ENCODE measurements at regions not wholly inside any gene's neighbourhood (a gene's known extent, or its start where the extent isn't known, plus 50 kb on each side); places are given as distances from the start of the nearest gene placed in this dataset.
"Not testable (repeated sequence)": the region's sequence is repeated elsewhere in the genome, so short reads cannot be mapped to it uniquely, and the experiment has no call there.

DNA sequence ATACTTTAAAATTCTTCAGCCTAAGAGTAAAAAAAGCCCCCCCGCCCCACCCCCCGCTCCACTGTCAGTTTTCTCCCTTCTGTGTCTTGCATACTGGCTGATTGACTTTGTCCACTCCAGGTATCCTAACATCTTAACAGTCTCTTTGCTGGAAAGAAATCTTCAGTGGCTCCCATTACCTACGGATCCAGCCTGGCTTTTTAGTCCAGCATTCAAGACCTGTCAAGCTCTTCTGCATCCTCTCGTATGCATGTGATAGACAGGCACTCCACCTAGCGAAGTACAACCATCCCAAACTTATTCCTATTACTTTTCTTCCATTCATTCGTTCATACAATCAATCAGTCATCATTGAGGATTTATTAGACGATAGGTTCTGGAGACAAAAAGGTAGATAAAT is 288.1 kb downstream of the MYCN start:
- DNase-seq: no peak

DNA sequence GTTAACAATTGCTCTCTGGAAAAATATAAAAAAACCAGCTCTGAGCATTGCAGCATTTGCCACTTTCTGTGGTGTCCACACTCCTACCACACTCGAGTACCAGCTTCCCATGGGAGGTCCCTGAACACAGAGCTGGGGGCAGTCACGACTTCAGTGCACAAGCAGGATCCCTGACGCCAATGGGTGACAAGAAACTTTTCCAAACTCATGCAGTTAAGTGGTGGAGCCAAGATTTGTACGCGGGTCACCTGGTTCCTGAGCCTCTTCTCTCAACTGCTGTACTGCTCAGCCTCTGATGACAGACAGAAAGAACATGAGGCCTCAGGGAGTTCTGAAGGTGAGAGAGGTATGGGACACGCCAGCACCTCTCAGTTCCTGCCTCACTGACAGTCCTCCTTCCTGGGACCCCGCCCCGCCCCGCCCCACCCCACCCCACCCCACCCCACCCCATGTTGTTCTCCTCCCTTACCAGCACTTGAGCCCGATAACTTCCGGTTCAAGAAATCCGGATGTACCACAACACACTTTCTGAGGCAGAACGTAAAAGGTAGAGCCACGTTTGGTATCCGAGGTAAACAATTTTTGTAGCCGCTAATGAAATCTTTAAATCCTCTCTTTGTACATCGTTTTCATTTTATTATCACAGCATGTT is 287.6 kb downstream of the MYCN start:
- no peak for DNase-seq

DNA sequence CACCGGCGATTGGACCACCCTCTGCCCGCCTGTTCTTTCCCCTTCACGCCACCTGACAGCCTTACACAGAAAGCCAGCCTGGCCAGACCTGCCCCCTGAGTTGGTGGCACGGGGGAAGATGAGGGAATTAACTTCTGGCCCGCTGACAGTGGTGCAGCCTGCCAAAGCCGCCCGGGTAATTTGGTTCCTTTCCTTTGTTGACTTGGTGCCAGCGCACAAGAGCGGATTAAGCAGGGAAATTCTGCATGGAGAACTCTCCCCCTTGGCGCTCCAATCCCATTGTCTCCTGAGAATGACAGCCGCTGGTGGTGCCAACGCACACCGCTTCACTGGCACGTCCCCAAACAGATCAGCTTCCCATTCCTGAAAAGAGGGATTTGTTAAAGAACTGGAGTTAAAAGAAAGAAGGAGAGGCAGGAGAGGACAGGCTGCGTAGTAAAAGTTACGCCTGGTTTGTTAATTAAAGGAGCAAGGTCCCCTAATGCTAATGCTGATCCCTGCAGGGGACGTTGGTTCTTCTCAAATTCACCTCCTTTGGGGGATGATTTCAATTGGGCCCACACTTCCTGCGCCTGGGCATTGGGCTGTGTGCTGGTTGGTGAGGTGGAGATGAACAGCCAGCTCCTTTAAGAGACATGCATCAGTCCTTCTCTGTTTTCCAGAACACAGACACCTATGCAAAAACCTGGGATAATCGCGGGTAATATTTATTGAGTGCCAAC is 286.8 kb downstream of the MYCN start:
- DNase-seq: no peak

DNA sequence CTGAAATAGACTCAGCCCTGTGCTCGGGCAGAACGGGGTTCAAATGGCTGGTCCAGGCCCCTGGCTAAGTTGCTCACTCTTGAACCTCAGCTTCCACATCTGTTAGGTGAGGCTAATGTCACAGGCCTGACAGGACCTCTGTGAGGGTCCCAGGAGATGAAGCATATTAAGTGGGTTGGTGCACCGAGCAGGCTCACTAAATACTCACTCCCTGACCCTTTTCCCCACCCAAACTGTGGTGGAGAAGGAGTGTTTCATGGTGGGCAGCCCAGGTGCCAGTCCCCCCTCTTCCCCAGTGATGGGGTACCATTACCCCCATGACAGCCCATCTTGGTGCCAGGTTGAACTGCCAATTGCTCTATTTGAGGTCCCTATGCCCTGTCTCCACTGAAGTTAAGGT is 286.0 kb downstream of the MYCN start:
- DNase-seq: no peak

DNA sequence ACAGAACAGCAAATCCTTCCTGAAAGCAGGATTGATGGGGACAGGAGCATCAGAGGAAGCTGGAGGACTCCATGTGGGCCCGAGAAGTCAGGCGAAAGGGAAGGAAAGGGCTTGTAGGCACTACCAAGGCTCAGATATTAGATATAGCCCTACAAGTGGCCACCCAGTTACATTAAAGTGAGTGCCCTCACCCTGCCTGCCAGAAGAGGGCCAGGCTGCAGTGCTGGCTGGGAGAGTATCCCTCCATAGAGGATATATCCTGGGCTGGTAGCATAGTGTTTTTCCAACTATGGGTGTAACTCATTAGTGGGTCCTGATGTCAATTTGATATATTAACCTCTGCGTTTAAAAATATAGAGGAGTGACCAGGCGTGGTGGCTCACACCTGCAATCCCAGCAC is 285.2 kb downstream of the MYCN start:
- no peak for DNase-seq

DNA sequence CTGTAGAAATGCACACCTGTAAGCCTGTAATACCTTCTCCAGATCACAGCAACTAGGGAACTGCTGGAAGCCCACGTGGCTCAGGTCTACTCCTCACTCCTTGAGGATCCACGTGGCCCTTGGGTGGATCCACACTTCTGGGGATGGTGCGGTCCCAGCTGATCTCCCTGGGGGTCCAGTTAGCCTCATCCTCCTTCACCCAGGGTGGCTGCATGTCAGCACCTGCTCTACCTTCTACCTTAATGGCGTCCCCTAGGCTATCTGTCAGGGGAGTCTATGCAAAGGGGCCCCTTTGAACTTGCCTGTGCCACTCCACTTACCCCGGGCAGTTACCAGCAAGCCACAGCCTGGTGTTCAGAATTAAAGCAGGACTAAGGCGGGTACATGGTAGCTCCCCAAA is 284.7 kb downstream of the MYCN start:
- no peak for DNase-seq

DNA sequence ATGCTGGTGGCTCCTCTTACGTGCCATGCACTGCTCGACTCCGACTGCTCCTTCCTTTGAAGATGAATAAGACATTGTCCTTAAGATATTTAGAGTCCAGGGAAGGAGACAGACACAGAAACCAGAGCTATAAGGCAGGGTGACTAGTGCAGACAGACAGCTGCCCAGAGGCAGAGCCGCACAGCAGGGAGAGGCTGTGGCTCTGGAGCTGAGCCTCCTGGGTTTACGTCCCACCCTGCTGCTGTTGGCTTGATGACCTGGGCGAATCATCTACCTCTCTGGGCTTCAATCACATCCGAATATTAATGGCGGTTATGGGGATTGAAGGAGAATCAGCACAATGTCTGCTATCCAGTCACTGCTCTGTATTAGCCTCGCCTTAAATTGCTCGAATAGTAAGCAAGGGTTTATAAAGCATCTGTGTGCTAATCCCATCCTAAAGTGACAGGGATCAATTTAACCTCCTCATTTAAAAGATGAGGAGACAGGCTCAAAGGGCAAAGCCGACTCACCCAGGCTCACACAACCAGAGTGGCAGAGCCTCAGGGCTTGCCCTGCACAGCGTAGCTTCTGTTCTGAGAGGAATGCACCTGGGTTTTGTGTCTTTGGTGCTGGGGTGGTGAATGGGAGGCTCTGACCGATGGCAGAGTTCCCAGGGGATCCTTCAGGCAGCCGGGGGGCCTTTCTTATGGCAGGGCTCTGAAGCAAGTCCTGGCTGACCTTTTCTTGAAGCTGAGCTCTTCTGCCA is 284.1 kb downstream of the MYCN start:
- DNase-seq: no peak

DNA sequence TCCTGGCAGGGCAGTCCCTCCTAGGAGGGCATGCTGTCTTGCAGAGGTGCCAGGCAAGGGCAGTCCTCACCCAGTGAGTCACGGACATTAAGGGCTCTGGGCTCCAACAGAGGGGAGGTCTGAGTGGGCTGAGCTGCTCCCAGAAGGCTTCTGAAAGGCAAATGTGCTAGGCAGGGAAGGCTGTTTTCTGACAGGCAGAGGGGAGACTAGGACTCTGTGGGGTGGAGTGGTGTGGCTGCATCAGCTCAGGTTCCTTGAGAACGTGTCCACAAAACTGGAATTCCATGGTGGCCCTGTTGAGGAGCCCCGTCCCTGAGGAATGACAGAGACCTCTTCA is 283.5 kb downstream of the MYCN start:
- DNase-seq: no peak

DNA sequence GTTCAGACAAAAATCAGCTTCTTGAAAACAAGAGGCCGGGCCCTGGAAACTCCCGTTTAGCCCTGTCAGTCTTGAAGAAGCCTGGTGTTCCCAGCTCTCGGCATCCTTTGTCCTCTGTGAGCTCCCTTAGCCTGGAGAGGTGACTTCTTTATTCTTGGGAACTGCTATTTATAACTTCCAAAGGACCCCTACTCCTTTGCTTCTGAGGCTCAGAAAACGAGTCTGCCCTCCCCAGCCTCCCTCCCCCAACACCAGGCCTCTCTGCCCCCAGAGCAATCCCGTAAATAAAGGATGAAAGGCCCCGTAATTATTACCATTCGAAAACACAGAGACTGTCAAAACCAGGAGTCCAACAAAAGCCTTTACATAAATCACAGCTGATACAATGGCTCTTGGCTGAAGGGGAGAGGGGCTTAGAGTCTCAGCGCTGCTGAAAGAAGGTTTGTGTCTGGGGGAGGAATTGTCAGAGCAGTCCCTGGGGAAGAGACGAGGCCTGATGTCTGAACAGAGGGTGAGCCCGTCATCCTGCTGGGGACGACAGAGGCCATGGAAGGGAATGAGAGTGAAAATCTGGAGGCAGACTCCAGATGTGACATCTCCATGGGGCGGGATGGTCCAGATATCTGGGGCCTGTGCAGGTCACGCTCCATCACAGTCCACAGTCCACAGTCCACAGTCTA is 283.0 kb downstream of the MYCN start:
- no peak for DNase-seq

DNA sequence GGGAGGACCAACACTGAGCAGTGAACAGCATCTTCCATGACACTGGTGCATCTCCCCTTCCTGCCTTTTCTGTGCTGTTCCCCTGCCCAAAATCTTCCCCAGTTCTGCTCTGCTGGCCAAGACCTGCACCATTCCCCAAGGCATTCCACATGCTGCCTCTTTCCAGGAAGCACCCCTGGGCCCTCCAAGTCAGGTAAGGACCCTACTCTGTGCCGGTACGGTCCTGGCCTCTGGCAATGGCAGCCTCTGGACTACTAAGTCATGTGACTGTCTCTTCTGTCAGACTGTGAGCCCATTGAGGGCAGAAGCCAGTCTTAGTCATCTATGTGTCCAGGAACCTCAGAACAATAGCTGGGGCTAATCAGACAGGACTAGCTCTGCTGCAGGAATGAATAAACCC is 282.0 kb downstream of the MYCN start:
- DNase-seq: no peak

DNA sequence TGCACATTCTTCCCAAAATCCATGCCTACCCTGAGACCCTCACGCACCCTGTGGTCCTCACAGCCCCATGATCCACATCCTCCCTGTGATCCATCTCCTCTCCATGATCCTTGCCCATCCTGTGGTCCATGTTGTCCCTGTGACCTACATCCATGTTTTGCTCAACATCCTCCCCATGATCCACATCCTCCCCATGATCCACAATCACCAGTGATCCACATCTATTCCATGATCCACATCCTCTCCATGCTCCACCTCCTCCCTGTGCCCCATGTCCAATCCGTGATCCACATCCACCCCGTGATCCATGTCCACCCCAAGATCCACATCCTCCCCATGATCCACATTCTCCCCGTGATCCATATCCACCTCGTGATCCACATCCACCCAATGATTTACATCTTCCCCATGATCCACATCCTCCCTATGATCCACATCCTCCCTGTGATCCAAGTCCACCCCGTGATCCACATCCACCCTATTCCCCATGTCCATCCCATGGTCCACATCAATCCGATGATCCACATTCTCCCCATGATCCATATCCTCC is 281.2 kb downstream of the MYCN start:
- DNase-seq: no peak

DNA sequence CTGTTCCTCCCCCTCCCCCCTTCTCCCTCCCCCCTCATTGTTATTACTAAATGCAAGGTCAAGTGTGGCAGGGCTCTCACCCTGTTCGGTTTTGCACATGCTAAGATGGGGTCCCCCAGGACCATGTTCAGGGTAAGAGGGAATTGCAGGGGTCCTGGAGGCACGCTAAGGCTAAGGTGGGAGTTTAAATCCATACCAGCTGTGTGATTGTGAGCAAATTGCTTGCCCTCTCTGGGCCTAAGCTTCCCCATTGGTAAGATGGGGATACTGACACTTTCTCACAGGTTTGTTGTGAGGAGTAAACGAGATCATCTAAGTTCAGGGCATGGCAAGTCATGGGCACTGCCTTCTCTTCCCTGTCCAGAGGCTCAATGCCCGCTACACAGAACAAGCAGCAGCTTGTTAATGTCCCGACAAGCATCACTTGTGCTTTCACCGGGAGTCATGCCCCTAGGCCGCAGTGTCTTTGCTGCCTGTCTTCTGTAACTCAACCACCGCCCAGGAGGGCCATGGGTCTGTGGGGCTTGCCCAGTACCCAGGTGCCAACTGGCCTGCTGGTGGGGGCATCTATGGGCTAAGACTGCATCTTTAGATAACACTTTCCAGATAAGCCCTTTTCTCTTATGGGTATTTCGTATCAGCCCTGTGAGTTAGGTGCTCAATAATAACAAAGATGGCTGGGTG is 279.1 kb downstream of the MYCN start:
- no peak for DNase-seq

DNA sequence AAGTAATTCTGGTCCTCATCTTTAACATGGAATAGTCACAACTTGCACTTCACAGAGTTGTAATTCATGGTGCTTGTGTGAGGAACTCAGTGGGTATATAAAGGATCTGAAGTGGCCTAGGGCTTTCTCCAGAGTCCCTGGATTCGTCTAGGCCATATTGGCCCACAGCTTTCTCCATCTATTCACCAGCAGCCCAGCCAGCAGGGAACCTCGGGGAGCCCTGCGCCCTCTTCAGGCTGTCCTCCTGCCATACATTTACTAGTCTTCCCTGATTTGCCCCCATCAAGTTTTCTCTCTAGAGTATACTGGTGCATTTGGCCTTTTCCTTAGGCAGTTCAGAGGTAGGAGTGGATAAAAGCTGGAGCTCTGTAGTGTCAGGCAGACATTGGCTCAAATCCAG is 278.3 kb downstream of the MYCN start:
- DNase-seq: no peak

DNA sequence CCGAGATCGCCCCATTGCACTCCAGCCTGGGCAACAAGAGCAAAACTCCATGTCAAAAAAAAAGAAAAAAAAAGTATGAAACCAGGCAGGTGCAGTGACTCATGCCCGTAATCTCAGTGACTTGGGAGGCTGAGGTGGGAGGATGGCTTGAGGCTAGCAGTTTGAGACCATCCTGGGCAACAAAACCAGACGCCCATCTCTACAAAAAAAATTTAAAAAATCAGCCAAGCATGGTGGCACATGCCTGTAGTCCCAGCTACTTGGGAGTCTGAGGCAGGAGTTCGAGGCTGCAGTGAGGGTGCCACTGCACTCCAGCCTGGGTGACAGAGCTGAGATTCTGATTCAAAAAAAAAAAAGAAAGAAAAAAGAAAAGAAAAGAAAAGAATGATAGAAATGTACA is 277.8 kb downstream of the MYCN start:
- no peak for DNase-seq

DNA sequence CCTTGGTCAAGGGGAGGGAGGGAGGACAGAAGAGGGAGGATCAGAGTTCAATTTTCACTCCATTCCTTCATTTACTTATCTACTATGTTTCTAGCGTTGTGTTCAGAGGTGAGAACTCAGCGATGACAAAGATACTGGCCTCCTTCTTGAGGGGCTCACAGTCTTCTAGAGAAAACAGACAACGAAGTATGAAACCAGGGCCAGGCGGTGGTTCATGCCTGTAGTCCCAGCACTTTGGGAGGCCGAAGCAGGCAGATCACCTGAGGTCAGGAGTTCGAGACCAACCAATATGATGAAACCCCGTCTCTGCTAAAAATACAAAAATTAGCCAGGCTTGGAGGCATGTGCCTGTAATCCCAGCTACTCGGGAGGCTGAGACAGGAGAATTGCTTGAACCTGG is 277.4 kb downstream of the MYCN start:
- not testable (repeated sequence) for DNase-seq

DNA sequence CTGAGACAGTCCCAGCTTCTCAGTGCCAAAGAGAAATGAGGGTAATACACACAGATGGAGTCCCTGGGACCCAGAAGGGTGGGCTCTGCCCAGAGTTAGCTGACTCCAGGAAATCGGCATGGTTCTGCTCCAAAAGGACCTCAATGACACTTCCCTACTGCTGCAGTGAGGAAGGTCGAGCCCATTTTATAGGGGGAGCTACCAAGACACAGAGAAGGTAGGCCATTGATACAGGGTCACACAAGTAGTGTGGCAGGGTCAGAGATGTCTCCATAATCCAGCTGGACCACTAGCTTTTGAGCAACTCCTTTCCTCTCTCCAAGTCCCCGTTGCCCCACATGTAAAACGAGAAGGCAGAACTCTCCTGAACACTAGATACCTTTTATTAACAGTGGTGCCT is 276.9 kb downstream of the MYCN start:
- no peak for DNase-seq

DNA sequence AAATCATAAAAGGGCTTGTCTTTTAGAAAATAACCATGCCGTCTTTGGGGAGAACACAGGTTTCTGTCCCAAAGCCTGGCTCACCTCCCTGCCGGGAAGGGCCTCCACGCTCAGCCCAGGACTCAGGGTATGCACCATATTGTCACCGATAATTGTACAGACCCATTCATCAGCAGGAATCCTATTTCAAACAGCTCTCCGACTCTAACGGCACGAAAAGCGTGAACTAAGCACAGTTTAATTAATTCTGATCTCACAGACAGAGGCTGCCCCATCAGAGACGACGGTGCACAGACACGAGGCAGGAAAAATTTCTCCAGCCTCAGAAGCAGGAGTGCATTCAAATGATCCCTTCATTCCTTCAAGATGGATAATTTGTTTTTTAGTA is 276.2 kb downstream of the MYCN start:
- DNase-seq: no peak

DNA sequence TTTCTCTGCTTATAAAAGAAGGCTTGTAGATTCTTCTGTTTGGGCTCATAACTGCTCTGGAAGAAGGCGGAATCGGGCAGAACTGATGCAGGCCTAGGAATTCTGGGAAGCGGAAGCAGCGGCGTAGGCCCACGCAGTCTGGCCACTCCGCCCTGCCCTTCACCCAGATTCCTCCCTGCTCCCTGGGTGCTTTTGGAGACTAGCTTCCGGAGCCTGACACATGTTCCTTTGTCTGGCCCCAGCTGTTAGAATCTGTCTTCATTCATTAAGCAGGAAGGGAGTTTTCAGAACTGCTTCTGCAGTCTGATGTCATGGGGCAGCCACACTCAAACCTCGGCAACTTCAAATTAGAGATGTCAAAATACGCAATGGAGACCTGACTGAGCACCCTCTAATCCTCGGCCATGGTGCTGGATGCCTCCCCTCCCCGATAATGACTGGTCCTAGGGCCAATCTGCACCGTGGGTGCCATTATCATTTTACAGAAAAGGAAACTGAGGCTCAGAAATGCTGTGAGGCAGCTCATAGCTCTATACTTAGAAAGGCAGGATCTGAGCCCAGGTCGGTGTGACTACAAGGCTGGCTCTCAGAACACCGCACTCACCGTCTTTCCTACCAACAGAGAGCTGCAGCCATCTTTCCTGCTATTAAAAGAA is 275.7 kb downstream of the MYCN start:
- no peak for DNase-seq

DNA sequence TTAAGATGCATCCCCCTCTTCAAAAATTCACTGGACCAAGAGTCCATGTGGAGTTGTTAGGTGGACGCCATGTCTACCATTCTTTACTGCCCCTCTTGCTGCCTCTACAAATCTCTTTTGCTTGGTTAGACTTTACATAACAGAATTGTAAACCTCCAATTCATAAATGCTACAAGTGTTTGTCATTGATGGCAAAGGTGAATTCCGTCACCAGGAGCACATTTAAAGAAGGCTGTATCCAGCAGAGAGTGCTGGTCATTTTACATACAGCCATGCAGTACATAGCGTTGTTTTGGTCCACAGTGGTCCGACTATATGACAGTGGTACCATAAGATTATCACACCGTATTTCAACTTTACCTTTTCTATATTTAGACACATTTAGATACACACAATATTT is 274.5 kb downstream of the MYCN start:
- no peak for DNase-seq

DNA sequence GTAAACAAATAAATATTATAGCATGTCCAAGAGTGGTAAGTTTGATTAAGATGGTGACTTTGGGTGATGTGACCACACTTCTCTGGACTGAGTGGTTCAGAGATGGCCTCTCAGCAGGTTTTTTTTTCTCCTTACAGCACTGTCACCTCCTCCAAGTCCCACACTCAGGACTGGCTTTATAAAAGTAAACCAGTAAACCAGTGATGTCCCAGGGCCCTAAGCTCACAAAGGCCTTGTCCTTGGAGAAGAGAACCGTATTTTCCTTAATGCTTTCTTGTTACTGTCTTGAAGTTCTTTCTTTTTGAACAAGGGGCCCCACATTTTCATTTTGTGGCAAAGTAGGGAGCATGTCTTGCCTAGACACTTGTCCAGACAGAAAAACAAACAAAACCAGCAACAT is 274.0 kb downstream of the MYCN start:
- DNase-seq: no peak

DNA sequence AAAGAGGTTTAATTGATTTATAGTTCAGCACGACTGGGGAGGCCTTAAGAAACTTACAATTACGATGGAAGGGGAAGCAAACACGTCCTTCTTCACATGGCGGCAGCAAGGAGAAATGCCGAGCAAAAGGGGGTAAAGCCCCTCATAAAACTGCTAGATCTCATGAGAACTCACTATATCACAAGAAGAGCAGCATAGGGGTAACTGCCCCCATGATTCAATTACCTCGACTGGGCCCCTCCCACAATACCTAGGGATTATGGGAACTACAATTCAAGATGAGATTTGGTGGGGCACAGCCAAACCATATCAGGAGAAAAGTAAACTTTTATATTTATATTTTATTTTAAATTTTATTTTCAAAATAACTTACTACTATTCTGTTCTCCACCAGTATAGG is 272.0 kb downstream of the MYCN start:
- no peak for DNase-seq

DNA sequence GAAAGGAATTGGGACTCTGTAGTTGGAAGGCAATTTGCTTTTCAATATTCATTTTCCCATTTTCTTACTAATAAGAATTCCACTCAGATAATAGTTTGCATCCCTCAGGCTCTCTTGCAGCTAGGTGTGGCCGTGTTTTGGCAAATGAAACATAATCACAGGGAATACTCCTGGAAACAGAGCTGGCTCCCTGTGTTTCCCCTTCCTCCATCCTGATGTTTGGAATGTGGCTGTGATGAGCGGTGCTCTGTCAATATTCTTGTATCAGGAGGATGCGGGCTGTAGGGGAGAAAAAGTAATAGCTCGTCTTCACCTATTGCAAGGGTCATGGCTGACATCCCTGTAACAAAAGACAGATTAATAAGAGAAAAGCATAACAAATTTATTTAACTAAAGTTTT is 271.0 kb downstream of the MYCN start:
- DNase-seq: no peak
